ENCODE measurements at regions not wholly inside any gene's neighbourhood (a gene's known extent, or its start where the extent isn't known, plus 50 kb on each side); places are given as distances from the start of the nearest gene placed in this dataset.
A peak's percentile ranks its signal among the peaks of the same experiment; 100 is the strongest.

GRCh38 chr13:44790289-44790688 is 199.0 kb downstream of the NUFIP1 start:
- CTCF ChIA-PET (ENCODE audit: partially characterized antibody), result interaction anchor here (0.9 to 1.7 kb wide), 5 partner anchors 10 to 306 kb away, joined by 3 to 7 read pairs (median 4); no protein-coding TSS in a partner anchor
- H3K14ac ChIP-seq (ENCODE audit: insufficient read length), result no peak overlapping the region
- no peaks in the 10 kb centered on the region for H3K79me1 ChIP-seq (ENCODE audit: low read depth, low read length)
- H2BK12ac ChIP-seq (ENCODE audit: low read depth, low read length), result no peak overlapping the region
- no peaks in the 10 kb centered on the region for H3K36me3 ChIP-seq (ENCODE audit: control insufficient read depth in 2 of 4, insufficient read depth in 4 of 4, low read length in 3 of 4)
- no peak overlapping the region for H3K23ac ChIP-seq (ENCODE audit: insufficient read length)
- no peak for TF ChIP-seq BACH1 (IDR thresholded peaks at IDR 0.05; ENCODE audit: low read length)
- TF ChIP-seq, protein P1, sequence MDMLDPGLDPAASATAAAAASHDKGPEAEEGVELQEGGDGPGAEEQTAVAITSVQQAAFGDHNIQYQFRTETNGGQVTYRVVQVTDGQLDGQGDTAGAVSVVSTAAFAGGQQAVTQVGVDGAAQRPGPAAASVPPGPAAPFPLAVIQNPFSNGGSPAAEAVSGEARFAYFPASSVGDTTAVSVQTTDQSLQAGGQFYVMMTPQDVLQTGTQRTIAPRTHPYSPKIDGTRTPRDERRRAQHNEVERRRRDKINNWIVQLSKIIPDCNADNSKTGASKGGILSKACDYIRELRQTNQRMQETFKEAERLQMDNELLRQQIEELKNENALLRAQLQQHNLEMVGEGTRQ (IDR thresholded peaks at IDR 0.05; ENCODE audit: low read length), result no peak
- no peak overlapping the region for H2BK15ac ChIP-seq (ENCODE audit: low read length)
- no peak overlapping the region for H4K5ac ChIP-seq (ENCODE audit: insufficient read length, low read depth, low read length)
- no peak overlapping the region for H3K4me2 ChIP-seq (ENCODE audit: insufficient read depth in 1 of 2, low read depth in 2 of 2, low read length in 2 of 2)
- DNase-seq (ENCODE audit: low read depth in 1 of 2, low spot score in 2 of 2), result peak; percentile 13 to 57
- no peak overlapping the region for H3K9ac ChIP-seq (replicated peaks in 1 of 4; ENCODE audit: extremely low read depth in 1 of 4, low read depth in 3 of 4, low read length in 3 of 4)
- H2BK20ac ChIP-seq (ENCODE audit: low read length), result no peak overlapping the region
- H2BK120ac ChIP-seq (replicated peaks; ENCODE audit: low read depth, low read length), result no peak overlapping the region
- POLR2A ChIA-PET (ENCODE audit: partially characterized antibody), result interaction anchor here (1.1 kb wide), 1 partner anchor 356 kb away, joined by 3 read pairs; no protein-coding TSS in a partner anchor
- no peak for FAIRE-seq
- H2BK5ac ChIP-seq (ENCODE audit: low read depth, low read length), result no peak overlapping the region
- H2AK5ac ChIP-seq (ENCODE audit: low read depth, low read length), result no peak overlapping the region
- H3K56ac ChIP-seq (replicated peaks; ENCODE audit: insufficient read length, low read depth, low read length), result no peak overlapping the region
- H4K20me1 ChIP-seq (replicated peaks in 1 of 2; ENCODE audit: control insufficient read depth in 1 of 2, insufficient read depth in 2 of 2, low read length in 2 of 2), result no peaks in the 10 kb centered on the region
- no peaks in the 10 kb centered on the region for H3K79me2 ChIP-seq (ENCODE audit: control insufficient read depth in 1 of 2, insufficient read depth in 2 of 2, low read length in 2 of 2)
- H3K4me1 ChIP-seq (replicated peaks in 1 of 4; ENCODE audit: control insufficient read depth in 3 of 4, insufficient read depth in 4 of 4, low read length in 3 of 4), result peaks cover 0 to 4% (median 0%) of the 10 kb centered on the region in 4 experiments; a peak in 1 of 7 replicates
- no peaks in the 10 kb centered on the region for H3K27me3 ChIP-seq (replicated peaks in 1 of 4; ENCODE audit: control insufficient read depth in 3 of 4, extremely low read depth in 1 of 4, insufficient read depth in 3 of 4, low read length in 3 of 4)
- no peak overlapping the region for H3K27ac ChIP-seq (ENCODE audit: low read depth, low read length)
- no peak overlapping the region for H3K4ac ChIP-seq (replicated peaks; ENCODE audit: insufficient read length, low read depth, low read length)
- H3K23me2 ChIP-seq (ENCODE audit: low read depth, low read length), result no peaks in the 10 kb centered on the region
- H3K4me3 ChIP-seq (ENCODE audit: extremely low read depth in 1 of 4, insufficient read depth in 2 of 4, low read depth in 3 of 4, low read length in 4 of 4), result no peak overlapping the region
- peak overlapping the region; percentile 80 for H2AFZ ChIP-seq (ENCODE audit: low read length)
- H3K18ac ChIP-seq (ENCODE audit: extremely low read depth, low read length), result no peak overlapping the region
- H3K9me3 ChIP-seq (ENCODE audit: insufficient read depth in 2 of 2, low read depth in 1 of 2, low read length in 1 of 2), result no peaks in the 10 kb centered on the region
- H4K91ac ChIP-seq (replicated peaks; ENCODE audit: insufficient read length, low read length), result no peak overlapping the region
- H4K8ac ChIP-seq (ENCODE audit: extremely low read depth, insufficient read depth, low read length), result peak overlapping the region; percentile 38; the same call in 1 of the 2 replicates
- 63% methylated on average over 4 of the region's 4 CpGs; no CpG with 5 or more reads in 1 of the 2 experiments for WGBS, 2 experiments (ENCODE audit: extremely low coverage in 1 of 2, insufficient coverage in 1 of 2, insufficient read length in 1 of 2, insufficient replicate concordance in 2 of 2, low coverage in 1 of 2, low lambda C conversion rate in 2 of 2, missing lambda C conversion rate in 1 of 2)
